GM23248 (cell line): ENCODE measurements at regions not wholly inside any gene's neighbourhood (a gene's known extent, or its start where the extent isn't known, plus 50 kb on each side); places are given as distances from the start of the nearest gene placed in this dataset.

Experiments used
- EZH2 ChIP-seq: fragments of 200-600 bp; sonication (generic); IDR thresholded peaks from 2 replicates; pipeline ENCODE4 v1.6.1; 2018; ENCODE audit warnings: antibody characterized with exemption, mild to moderate bottlenecking; ENCODE audit not compliant: insufficient read depth, poor library complexity, severe bottlenecking
- EZH2phosphoT487 ChIP-seq: fragments of 200-600 bp; sonication (generic); IDR thresholded peaks from 2 replicates; pipeline ENCODE4 v1.6.1; 2018; ENCODE audit warnings: antibody characterized with exemption, moderate library complexity, mild to moderate bottlenecking, low read depth; ENCODE audit not compliant: insufficient read depth

DNA sequence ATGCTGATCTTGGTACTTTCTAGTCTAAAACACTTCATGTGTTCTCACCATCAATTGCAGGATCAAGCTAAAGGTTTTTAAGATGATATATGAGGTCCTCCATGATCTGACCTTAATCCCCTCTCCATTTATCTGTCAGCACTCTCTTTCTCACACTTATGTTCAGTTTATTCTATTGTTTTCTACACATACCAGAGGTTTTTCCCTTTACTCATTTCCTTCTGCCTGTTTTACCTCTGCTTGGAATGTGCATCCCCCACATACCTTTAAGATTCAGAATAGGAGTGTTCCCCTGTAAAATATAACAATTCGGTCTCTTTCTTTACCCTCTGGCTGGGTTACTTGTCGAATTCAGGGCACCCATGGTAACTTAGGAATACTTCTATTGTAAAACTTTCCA, 219.1 kb upstream of the PKP2 start:
- no peak for TF ChIP-seq EZH2phosphoT487
- no peak for TF ChIP-seq EZH2
